Left forelimb (tissue), 1 donor: ENCODE measurements at regions not wholly inside any gene's neighbourhood (a gene's known extent, or its start where the extent isn't known, plus 50 kb on each side); places are given as distances from the start of the nearest gene placed in this dataset.
"Not testable (repeated sequence)": the region's sequence is repeated elsewhere in the genome, so short reads cannot be mapped to it uniquely, and the experiment has no call there.

Experiments
- DNase-seq: peaks from one replicate; pipeline ENCODE4 v3.0.0-alpha.2; 2018; ENCODE audit warnings: low spot score

- no peak for DNase-seq
Measured at GRCh38 chr1:188594542-188595235, 1765.9 kb downstream of the PLA2G4A start.

GRCh38 chr1:188599313-188599712 lies 1770.6 kb downstream of the PLA2G4A start:
- no peak for DNase-seq

- DNase-seq: no peak
Measured at GRCh38 chr1:188611432-188611831, 1782.7 kb downstream of the PLA2G4A start.

- no peak for DNase-seq
Measured at GRCh38 chr1:188615321-188615720, 1786.6 kb downstream of the PLA2G4A start.

GRCh38 chr1:188620236-188620635 lies 1791.5 kb downstream of the PLA2G4A start:
- DNase-seq: no peak

- no peak for DNase-seq
Measured at GRCh38 chr1:188641566-188642211, 1812.9 kb downstream of the PLA2G4A start.

GRCh38 chr1:188642704-188643103 lies 1814.0 kb downstream of the PLA2G4A start:
- DNase-seq: no peak

GRCh38 chr1:188652678-188653077 lies 1823.9 kb downstream of the PLA2G4A start:
- DNase-seq: no peak

- DNase-seq: not testable (repeated sequence)
Measured at GRCh38 chr1:188655966-188656365, 1821.7 kb downstream of the BRINP3 start.

- no peak for DNase-seq
Measured at GRCh38 chr1:188660572-188660971, 1817.1 kb downstream of the BRINP3 start.

- DNase-seq: no peak
Measured at GRCh38 chr1:188665477-188665876, 1812.2 kb downstream of the BRINP3 start.

GRCh38 chr1:188668083-188668482 lies 1809.6 kb downstream of the BRINP3 start:
- DNase-seq: no peak

- DNase-seq: no peak
Measured at GRCh38 chr1:188669728-188670382, 1807.8 kb downstream of the BRINP3 start.

GRCh38 chr1:188670837-188671236 lies 1806.8 kb downstream of the BRINP3 start:
- DNase-seq: no peak

- DNase-seq: no peak
Measured at GRCh38 chr1:188672153-188672552, 1805.5 kb downstream of the BRINP3 start.

GRCh38 chr1:188689542-188689941 lies 1788.1 kb downstream of the BRINP3 start:
- no peak for DNase-seq

- DNase-seq: no peak
Measured at GRCh38 chr1:188700116-188700515, 1777.5 kb downstream of the BRINP3 start.

- no peak for DNase-seq
Measured at GRCh38 chr1:188706742-188707141, 1770.9 kb downstream of the BRINP3 start.

GRCh38 chr1:188708795-188709535 lies 1768.7 kb downstream of the BRINP3 start:
- DNase-seq: no peak

GRCh38 chr1:188715566-188715965 lies 1762.1 kb downstream of the BRINP3 start:
- no peak for DNase-seq

- DNase-seq: no peak
Measured at GRCh38 chr1:188719735-188720134, 1757.9 kb downstream of the BRINP3 start.

GRCh38 chr1:188723332-188724020 lies 1754.2 kb downstream of the BRINP3 start:
- no peak for DNase-seq
